GM18870 (cell line): ENCODE measurements at regions not wholly inside any gene's neighbourhood (a gene's known extent, or its start where the extent isn't known, plus 50 kb on each side); places are given as distances from the start of the nearest gene placed in this dataset.

Source experiments
- ATAC-seq: cut with Tn5 transposase; IDR thresholded peaks from one replicate; pipeline ENCODE4 v1.9.1; 2021; ENCODE audit warnings: moderate library complexity; ENCODE audit not compliant: unreplicated experiment

DNA sequence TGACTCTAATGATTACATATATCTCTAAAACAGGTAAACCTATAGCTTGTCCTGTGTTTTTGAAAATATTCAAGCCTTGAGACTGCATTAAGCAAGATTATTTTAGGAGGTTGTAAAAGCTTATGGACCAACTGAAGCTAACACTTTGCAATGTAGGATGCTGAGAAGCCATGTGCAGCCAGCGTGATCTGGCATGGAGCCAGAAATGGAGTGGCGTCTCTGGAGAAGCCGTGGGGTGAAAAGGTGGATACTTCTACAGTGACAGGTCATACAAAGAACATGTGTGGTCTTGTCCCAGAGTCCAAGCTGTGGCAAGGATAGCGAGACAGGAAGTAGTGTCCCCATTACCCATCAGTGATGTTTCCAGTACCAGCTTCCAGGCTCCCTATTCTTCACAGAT lies 100.8 kb upstream of the CD180 start:
- no peak for ATAC-seq

DNA sequence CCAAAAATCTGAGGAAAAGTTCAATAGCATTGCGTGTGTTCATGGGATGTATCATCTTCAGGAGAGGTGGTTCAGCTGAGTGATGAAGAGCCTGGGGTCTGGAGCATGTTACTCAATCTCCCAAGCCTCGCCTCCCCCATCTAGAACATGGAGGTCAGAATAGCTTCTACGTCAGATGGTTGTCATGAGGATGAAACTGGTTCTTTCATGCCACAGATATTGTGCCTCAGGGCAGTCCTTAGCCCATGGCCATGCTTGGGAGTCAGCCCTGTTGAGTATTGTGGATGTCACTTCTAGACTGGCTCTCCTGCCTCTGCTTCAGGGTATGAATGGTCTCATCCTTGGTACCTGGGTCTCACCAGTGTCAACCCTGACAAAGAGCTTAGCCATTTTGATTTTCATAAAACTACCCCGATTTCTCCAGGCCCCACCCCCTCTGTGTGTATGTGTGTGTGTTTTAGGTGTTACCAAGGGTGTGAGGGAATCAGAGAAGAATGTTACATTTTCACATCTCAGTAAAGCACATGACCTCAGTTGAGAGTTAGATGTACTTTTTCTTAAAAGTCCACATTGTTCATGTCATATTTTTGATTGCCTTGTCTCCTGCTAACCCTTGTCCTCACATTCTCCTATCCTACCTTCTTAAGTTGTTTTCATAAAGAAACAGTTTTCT lies 97.8 kb upstream of the CD180 start:
- no peak for ATAC-seq

DNA sequence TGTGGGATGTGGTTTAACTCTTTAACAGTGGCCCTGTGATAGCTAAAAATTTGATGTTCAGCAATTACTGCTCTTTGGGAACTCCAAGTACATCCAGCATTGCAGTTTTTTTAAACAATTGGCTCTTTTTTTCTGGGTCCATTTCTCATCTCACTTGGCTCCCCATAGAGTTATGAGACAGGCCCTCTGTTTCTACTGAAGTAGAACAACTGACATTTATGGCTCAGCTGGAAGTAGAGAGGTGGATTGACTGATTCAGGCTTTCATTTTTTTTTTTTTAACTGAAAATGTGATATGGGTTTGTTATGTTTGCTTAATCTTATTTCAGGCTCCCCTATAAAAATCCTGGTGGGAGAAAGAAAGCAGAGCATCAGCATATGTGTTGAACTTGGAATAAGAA lies 96.6 kb upstream of the CD180 start:
- ATAC-seq: no peak

DNA sequence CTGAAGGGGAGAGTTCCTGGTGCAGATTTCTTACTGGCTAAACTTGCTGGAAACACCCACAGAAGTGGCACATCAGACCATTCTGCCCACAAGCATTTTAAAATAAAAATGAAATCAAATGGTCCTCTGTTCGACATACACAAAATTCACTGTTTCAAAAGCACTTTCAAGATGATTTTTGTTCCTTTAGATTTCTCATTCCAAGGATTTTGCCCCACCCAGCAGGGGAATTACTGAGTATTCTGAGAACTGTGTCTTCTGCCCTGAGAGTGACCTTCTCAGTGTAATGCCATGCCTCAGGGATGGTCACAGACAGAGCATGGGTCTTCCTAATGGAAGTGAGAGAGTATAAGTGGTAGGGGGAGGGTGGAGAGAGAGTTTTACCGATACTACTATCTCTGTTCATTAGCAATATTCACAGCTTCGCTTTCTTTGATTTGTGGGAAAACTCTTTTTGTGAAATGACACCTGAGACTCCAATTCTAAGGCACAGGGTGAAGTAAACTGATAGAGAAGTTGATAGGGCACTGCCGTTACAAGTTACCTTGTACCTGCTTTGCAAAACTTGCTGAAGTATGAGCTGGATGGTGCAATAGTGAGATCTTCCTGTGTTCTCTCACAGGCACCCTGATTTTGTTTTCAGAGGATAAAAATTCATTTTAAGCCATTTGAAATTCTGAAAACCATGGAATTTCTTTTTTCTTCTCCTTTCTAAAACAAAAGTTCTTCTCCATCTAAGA lies 95.8 kb upstream of the CD180 start:
- ATAC-seq: no peak

DNA sequence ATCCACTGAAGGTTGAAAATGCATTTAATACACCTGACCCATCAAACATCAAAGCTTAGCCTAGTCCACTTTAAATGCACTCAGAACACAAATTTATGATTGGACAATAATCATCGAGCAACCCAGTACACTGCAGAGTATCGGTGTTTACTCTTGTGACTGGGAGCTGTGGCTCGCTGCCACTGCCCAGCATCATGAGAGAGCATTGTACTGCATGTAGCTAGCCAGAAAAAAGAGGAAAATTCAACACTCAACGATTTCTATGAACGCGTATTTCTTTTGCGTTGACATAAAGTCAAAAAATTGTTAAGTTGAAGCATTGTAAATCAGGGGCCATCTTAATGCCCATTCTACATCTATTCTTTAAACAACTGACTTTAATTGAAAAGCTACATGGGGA lies 95.1 kb upstream of the CD180 start:
- ATAC-seq: no peak

DNA sequence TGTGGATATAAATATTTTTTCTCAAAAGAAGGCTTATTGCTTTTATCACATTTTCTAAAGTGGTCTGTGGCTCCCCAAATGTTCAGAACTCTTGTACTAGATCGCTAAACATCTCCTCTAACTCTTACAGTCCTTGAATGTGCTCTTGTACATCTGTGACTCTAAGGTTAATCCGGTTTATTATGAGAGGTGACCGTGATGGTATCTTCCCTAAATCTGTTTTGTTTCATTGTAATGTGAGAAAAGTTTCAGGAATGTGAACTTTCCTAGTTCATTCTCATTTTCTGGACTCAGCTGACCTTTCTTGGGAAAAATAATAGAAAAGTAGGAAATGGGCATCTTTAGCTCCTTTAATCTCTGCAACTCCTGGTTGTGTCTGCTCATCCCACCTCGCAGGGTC lies 94.5 kb upstream of the CD180 start:
- no peak for ATAC-seq

DNA sequence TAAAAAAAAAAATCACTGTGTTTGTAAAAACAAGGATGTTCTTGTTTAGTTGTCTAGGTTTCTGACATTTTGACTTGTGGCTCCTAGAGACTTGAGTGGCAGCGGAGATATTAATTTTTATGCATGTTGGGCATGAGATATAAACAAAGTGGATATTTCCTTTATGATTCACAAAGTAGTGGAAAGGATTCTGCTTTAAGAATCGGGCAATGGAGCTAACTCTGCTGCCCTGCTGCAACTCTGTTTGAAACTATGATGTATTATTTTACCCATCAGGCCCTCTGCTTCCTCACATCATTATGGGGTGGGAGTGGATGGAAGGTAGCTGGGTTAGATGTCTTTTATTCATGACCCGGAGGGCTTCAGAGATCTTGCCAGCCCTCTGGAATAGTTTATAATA lies 94.1 kb upstream of the CD180 start:
- ATAC-seq: no peak

DNA sequence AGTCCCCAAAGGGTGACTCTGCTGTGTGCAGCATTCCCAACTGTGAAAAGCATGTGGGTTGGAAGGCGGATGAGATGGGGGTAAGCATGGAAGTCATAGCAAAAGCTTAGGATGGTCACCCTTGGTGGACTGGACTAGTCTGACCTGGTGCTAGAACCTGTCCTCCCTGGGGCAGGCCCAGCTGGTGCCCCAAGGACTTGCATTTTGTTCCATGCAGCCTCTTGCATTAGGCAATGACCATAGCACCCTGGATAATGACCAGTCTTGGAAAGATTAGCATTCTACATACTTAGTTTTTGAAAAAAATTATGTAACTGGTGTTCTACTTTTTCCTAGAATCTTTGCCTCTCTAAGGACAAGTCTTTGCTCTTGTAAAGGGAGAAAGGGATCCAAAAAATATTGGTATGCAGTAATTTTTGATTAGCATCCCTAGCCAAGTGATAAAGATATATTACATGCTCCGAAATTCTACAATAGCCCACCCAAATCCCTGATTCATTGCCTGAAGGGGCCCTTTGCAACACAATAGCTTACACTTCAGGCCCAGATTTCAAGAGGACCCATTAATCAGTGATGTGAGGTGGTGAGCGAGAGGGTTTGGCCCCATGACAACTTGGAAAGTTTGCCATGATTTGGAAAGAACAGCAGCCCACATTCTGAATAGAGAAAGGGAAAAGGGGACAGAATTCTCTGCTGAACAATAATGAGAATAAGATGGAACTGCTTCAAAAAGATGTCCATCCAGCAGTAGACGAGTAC lies 93.3 kb upstream of the CD180 start:
- no peak for ATAC-seq

DNA sequence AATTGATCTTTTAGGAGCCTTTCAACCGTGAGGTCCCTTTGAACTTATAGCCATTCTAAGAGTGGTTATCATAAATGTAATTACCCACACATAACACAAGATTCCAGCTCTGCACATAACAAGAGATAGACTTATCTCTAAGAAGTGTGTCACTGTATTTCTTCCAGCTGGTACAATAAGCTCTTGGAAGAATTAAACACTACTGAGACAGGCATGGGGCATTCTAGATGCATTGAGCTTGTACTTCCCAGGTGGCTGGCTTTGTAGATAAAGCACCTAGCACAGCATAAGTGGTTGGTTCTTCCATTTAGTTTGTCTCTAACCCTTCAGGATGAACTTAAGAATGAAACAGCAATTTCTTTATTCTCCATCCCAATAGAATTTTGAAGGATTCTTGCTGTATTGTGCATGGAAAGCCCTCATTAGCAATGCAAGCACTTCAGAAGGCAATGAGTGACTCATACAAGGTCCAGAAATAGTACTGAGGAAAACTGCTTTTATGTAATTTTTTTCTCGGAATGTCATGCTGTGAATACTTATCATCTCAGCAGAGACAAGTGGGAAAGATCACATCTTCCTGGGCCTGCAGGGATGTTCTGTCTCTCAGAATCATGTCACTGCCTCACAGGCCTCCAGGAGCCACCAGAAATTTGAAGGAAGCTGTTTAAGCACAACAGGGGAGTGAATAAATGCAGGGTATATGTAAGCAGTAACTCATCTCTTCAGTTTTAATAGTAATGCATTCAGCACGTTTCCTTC lies 91.1 kb upstream of the CD180 start:
- ATAC-seq: no peak

DNA sequence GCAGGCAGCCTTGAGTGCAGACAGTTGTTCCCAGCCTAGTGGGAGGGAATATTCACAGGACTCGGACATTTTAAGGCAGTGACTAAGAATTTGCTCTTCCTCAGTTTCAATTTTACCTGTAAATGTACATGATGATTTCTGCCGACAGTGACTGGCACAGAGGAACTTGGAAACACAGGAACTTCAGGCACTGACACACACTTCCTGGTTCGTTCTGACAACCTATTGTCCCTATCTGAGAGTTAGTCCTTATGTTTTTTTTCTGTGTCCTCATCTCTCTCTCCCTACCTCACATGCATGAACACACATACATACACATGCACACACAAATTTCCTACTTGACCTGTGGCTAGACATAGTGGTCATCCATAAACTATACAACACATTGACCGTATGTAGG lies 89.4 kb upstream of the CD180 start:
- ATAC-seq: no peak

DNA sequence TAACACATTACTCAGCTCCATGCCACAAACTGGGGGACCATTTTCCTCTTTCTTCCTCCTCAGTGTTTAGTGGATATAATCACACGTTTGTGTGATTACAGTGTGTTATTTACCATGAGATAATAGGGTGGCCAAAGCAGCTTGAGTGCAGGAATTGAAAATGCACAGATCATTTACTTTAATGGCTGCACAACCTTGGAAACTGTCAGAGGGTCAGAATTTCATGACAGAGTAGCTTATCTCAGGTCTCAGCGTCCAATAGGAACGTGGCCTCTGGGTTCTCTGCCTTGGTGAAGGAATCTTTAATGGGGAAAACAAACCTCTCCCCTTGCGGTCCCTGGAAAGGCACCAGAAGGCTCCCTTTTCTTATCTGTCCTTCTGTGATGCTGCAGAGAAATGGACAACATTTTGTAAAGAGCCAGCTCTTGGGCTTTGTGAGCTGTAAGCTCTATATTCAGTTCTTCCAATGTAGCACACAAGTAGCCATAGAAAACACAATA lies 87.4 kb upstream of the CD180 start:
- no peak for ATAC-seq

DNA sequence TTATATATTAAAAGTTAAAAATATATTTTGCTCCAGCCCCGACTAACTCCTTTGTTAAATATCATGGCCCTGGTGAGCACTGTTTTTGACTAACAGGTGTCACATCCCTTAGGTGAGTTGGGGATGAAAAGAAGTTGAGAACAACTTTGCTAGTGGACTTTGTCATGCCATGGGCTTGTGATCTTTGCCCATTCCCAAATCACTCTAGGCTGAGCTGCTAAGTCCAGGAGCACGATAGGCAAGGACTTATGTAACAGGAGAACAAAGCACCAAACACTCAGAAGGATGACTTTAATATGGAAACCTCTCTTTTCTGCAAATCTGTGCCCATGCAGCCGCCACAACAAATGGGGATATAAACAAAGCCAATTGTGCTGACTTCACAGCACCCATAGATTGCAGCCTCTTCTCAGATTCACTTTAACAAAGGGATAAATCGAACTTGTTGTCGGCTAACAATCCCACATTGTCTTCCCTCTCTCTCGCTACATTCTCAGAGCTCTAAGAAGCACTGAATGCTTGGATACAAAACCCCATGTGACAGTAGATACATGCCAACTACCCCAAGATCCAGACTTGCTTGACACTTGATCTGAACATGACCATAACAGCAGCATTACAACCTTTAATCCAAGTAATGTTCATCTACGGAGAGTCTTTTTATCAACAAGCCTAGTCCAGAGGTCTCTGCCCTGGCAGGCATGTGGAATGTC lies 86.8 kb upstream of the CD180 start:
- no peak for ATAC-seq

DNA sequence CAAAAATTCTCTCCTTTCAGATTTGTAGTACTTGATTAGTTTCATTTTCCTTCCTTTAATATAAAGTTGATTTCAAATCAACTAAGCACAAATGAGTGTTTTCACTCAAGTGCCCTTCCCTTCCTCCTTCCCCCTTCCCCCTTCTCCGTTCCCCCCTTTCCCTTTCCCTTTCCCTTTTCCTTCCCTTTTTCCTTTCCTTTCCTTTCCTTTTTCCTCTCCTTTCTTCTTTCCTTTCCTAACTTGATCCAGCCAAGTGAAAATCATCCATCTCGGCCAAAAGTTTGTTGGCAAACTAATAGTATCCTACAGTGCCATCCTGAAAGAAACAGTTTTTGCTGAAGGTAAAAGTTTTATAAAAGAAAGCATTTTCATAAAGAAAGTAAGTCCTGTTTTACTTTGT lies 85.3 kb upstream of the CD180 start:
- ATAC-seq: no peak

DNA sequence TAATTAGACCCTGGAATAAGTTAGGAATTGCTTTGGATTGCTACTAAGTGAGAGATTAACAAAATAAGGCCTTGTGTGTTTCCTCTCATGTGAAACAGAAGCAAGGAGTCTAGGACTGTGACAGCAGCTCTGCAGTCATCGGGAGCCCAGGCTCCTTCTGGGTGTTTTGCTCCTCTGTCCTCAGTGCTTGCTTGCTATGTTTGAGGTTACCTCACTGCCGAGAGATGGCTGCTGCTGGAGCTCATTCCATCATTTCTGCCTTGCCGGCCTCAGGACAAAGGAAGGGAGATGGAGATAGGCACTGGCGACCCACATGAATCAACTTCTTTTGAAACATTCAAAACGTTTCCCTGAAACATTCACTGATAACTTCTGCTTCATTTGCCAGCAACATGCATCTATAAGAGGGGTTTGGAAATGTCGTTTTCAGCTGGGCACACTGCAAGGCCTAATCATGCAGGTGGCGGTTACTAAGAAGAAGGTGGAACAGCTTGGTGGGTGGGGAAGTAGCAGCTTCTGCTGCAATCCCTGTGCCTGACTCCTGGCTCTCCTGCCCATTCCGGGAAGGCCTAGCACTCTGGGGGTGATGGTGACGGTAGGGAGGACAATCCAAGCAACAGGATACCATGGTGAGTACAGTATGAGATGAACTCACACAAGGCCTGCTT lies 77.2 kb upstream of the CD180 start:
- no peak for ATAC-seq

DNA sequence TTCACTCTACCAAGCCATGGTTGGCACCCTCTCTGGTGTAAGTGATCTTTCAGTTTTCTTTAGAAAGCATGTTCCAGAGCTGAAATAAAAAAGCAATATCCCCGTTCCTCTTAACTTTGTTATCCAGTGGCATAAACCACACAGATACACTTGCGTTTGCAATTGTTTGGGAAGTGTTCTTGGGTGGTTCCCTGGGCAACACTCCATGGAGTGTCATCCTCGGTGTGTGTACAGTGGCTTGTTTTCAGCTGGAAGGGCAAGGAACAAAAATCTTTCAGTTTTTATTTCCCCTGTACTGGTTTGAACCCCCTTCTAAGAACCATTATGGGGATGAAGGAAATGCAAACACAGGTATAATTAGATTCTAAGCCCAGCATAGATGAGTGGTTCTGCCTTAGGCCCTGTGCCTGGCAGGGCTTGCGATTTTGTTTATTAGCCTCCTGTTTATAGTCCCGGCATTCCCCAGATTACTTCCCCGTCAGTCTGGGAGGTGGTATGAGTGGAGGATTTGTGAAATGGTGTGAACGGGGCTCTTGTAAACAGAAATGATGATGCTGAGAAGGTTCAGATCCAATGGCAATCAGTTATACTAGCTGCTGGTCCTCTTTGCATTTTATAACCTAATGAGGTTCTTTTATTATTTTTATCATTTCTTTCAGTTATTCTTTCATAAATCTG lies 76.0 kb upstream of the CD180 start:
- ATAC-seq: no peak

DNA sequence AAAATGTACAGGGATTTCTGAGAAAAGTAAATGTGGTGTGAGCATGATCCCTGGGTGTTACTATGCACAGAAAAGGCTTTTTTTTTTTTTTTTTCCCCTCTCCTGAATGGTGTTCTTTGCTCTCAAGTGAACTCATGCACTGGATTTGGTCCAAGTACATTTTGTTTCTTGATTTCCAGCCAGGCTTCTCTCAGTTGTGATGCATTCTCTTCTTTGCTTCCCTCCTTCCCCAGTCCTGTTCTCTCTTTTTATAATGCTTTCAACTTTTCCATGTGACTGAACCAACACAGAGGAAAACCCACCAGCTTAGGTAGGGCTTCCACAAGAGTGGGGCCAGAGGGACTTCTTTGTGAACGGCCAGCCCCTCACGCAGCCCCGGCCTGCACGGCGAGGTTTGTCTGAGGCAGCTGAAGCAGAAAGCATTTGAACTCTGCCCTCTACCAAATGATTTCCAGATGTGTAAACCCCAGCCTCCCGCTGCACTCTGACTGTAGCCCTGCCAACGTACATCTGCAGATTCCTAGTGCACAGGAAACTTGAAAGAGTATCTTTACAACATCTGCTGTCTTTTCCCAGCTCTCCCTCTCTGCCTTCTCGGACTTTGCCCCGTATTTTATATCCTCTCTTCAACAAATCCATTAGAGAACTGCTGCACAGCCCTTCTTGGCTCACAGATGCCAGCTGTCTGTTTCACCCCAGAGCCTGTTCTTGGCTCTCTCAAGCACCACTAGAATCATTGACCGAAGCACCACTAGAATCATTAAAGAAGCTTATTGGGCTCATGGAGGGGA lies 71.8 kb upstream of the CD180 start:
- no peak for ATAC-seq

DNA sequence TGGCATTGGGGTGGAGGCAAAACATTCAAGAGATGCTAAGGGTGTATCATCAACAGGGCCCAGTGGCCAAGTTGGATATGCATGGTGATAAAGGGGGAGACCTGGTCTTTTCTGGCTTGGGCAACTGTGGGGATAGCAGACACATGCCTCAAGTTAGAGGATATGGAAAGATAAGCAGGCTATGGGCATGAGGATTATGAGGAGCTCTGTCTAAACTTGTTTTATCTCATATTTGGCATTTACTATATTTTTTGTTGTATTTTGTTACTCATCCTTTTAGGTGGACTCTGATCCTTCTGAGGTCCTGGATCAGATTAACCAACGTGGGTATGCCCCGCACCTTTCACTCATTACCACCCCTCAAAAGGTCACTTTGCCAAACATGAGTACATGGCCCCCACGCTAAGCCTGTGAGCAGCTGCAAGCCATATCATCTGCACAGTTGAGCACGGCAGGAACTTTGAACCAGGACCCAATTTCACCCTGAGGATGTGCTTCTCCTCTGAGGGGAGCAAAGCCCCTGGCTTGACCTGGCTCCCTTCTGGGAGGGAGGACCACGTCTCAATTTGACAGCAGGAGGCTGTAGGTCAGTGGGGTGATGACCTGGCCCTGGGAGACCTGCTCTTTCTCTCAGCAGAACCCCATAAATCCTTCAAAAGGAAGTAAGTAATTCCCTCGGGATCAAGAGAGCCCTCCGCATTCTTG lies 71.1 kb upstream of the CD180 start:
- no peak for ATAC-seq
